Right lobe of liver (tissue), 4 donors: ENCODE measurements at regions not wholly inside any gene's neighbourhood (a gene's known extent, or its start where the extent isn't known, plus 50 kb on each side); places are given as distances from the start of the nearest gene placed in this dataset.

Experiments used
- CTCF ChIP-seq, 4 donors: fragments of 200-600 bp in 3 of 4; fragments of 450-650 bp in 1 of 4; IDR thresholded peaks; one replicate each; pipeline versions ENCODE4 v1.5.1 to v1.8.0; 2016 to 2022; ENCODE audit warnings: antibody characterized with exemption in 4 of 4, mild to moderate bottlenecking in 2 of 4
- POLR2A ChIP-seq: fragments of 450-650 bp; IDR thresholded peaks from one replicate; pipeline ENCODE4 v1.6.1; 2017; ENCODE audit warnings: antibody characterized with exemption, mild to moderate bottlenecking
- donor health status: DM: no; HTN: no; CAD: no.
- donor health status: DM: no; HTN: no; CAD: no.
- donor health status: DM: no; HTN: yes; CAD: no.

- TF ChIP-seq CTCF (IDR thresholded peaks at IDR 0.05): no peak
- TF ChIP-seq POLR2A: no peak
Measured at GRCh38 chr7:126005064-126005463, 1075.4 kb upstream of the POT1 start.
